Kidney tubule cell (primary cell): ENCODE measurements at regions not wholly inside any gene's neighbourhood (a gene's known extent, or its start where the extent isn't known, plus 50 kb on each side); places are given as distances from the start of the nearest gene placed in this dataset.
"Not testable (repeated sequence)": the region's sequence is repeated elsewhere in the genome, so short reads cannot be mapped to it uniquely, and the experiment has no call there.

Experiments used
- DNase-seq: peaks from one replicate; pipeline ENCODE4 v3.0.0-alpha.2; 2018; ENCODE audit warnings: low spot score

GRCh38 chr12:71385155-71385554 is 54.4 kb upstream of the LGR5 start:
- DNase-seq: no peak

GRCh38 chr12:71376711-71377355 is 62.8 kb upstream of the LGR5 start:
- DNase-seq: not testable (repeated sequence)

- peak; percentile 19 for DNase-seq
Measured at GRCh38 chr12:71371122-71371521, 68.5 kb upstream of the LGR5 start.

GRCh38 chr12:71360013-71360412 is 79.6 kb upstream of the LGR5 start:
- no peak for DNase-seq

- no peak for DNase-seq
Measured at GRCh38 chr12:71356569-71356968, 83.0 kb upstream of the LGR5 start.

- DNase-seq: no peak
Measured at GRCh38 chr12:71354871-71355270, 84.7 kb upstream of the LGR5 start.

- no peak for DNase-seq
Measured at GRCh38 chr12:71353607-71354006, 86.0 kb upstream of the LGR5 start.

- no peak for DNase-seq
Measured at GRCh38 chr12:71349950-71350349, 89.6 kb upstream of the LGR5 start.

GRCh38 chr12:71338933-71339332 is 100.7 kb upstream of the LGR5 start:
- no peak for DNase-seq

- DNase-seq: no peak
Measured at GRCh38 chr12:71335963-71336257, 103.7 kb upstream of the LGR5 start.

GRCh38 chr12:71335151-71335962 is 104.2 kb upstream of the LGR5 start:
- no peak for DNase-seq

GRCh38 chr12:71333418-71333817 is 106.2 kb upstream of the LGR5 start:
- no peak for DNase-seq

GRCh38 chr12:71329956-71330355 is 109.6 kb upstream of the LGR5 start:
- no peak for DNase-seq

GRCh38 chr12:71321531-71321930 is 118.1 kb upstream of the LGR5 start:
- DNase-seq: no peak

- no peak for DNase-seq
Measured at GRCh38 chr12:71321130-71321529, 118.5 kb upstream of the LGR5 start.

GRCh38 chr12:71315328-71315985 is 124.1 kb upstream of the LGR5 start:
- DNase-seq: no peak

- peak; percentile 77 for DNase-seq
Measured at GRCh38 chr12:71312768-71313403, 126.7 kb upstream of the LGR5 start.

GRCh38 chr12:71311611-71312010 is 128.0 kb upstream of the LGR5 start:
- not testable (repeated sequence) for DNase-seq

- no peak for DNase-seq
Measured at GRCh38 chr12:71306808-71307207, 132.8 kb upstream of the LGR5 start.

- no peak for DNase-seq
Measured at GRCh38 chr12:71304306-71304705, 135.3 kb upstream of the LGR5 start.

GRCh38 chr12:71303199-71303598 is 136.4 kb upstream of the LGR5 start:
- peak; percentile 88 for DNase-seq

- DNase-seq: no peak
Measured at GRCh38 chr12:71300772-71301675, 138.6 kb upstream of the LGR5 start.
